GM19463 (cell line): ENCODE measurements at regions not wholly inside any gene's neighbourhood (a gene's known extent, or its start where the extent isn't known, plus 50 kb on each side); places are given as distances from the start of the nearest gene placed in this dataset.
A peak's percentile ranks its signal among the peaks of the same experiment; 100 is the strongest.

Experiments used
- ATAC-seq: cut with Tn5 transposase; IDR thresholded peaks from one replicate; pipeline ENCODE4 v1.9.1; 2021; ENCODE audit warnings: mild to moderate bottlenecking, moderate library complexity; ENCODE audit not compliant: unreplicated experiment

- no peak for ATAC-seq
Observed at GRCh38 chr11:131044851-131045250, 128.6 kb upstream of the SNX19 start.

- ATAC-seq, result no peak
Observed at GRCh38 chr11:131052367-131052766, 136.1 kb upstream of the SNX19 start.

GRCh38 chr11:131056036-131056435 is 139.8 kb upstream of the SNX19 start:
- ATAC-seq, result no peak

- ATAC-seq, result no peak
Observed at GRCh38 chr11:131063638-131064037, 147.4 kb upstream of the SNX19 start.

GRCh38 chr11:131064373-131064991 is 148.2 kb upstream of the SNX19 start:
- peak; percentile 70 for ATAC-seq

- ATAC-seq, result no peak
Observed at GRCh38 chr11:131065435-131066413, 149.4 kb upstream of the SNX19 start.

GRCh38 chr11:131066551-131066950 is 150.3 kb upstream of the SNX19 start:
- no peak for ATAC-seq

- ATAC-seq, result no peak
Observed at GRCh38 chr11:131070365-131070764, 154.1 kb upstream of the SNX19 start.

GRCh38 chr11:131073167-131073566 is 156.9 kb upstream of the SNX19 start:
- no peak for ATAC-seq

- ATAC-seq, result no peak
Observed at GRCh38 chr11:131074573-131074972, 158.3 kb upstream of the SNX19 start.

GRCh38 chr11:131077340-131077739 is 161.1 kb upstream of the SNX19 start:
- ATAC-seq, result no peak

- ATAC-seq, result no peak
Observed at GRCh38 chr11:131079036-131079435, 162.8 kb upstream of the SNX19 start.

- no peak for ATAC-seq
Observed at GRCh38 chr11:131089727-131090245, 173.5 kb upstream of the SNX19 start.

GRCh38 chr11:131092469-131092868 is 176.2 kb upstream of the SNX19 start:
- no peak for ATAC-seq

GRCh38 chr11:131094827-131095226 is 178.5 kb upstream of the SNX19 start:
- no peak for ATAC-seq

GRCh38 chr11:131095511-131096185 is 179.4 kb upstream of the SNX19 start:
- no peak for ATAC-seq

- ATAC-seq, result no peak
Observed at GRCh38 chr11:131099013-131099412, 182.7 kb upstream of the SNX19 start.

GRCh38 chr11:131099746-131100145 is 183.5 kb upstream of the SNX19 start:
- ATAC-seq, result no peak

GRCh38 chr11:131108760-131109159 is 192.5 kb upstream of the SNX19 start:
- no peak for ATAC-seq

GRCh38 chr11:131109257-131109656 is 193.0 kb upstream of the SNX19 start:
- no peak for ATAC-seq

- no peak for ATAC-seq
Observed at GRCh38 chr11:131109790-131110189, 193.5 kb upstream of the SNX19 start.
